Upper lobe of left lung (tissue), 4 donors: ENCODE measurements at regions not wholly inside any gene's neighbourhood (a gene's known extent, or its start where the extent isn't known, plus 50 kb on each side); places are given as distances from the start of the nearest gene placed in this dataset.

Experiments used
- EP300 ChIP-seq, 4 donors: sonication (generic); formaldehyde crosslinking; IDR thresholded peaks; one replicate each; pipeline ENCODE4 v1.5.1; 2017; ENCODE audit warnings: antibody characterized with exemption in 4 of 4, control low read depth in 2 of 4
- POLR2A ChIP-seq, 4 donors: fragments of 450-650 bp; IDR thresholded peaks; one replicate each; pipeline ENCODE4 v1.5.1; 2016 to 2017; ENCODE audit warnings: antibody characterized with exemption in 4 of 4, mild to moderate bottlenecking in 2 of 4
- POLR2AphosphoS5 ChIP-seq, 2 donors: sonication (generic); formaldehyde crosslinking; IDR thresholded peaks; one replicate each; pipeline ENCODE4 v1.5.1; 2017; ENCODE audit warnings: antibody characterized with exemption in 2 of 2
- TF ChIP-seq, protein P1 (sequence below), 6 experiments: fragments of 450-650 bp in 4 of 6; fragments of 200-600 bp in 2 of 6; sonication (generic) in 2 of 6; IDR thresholded peaks; one replicate each; pipeline ENCODE4 v1.5.1; 2016 to 2019; ENCODE audit warnings: antibody characterized with exemption in 6 of 6

DNA sequence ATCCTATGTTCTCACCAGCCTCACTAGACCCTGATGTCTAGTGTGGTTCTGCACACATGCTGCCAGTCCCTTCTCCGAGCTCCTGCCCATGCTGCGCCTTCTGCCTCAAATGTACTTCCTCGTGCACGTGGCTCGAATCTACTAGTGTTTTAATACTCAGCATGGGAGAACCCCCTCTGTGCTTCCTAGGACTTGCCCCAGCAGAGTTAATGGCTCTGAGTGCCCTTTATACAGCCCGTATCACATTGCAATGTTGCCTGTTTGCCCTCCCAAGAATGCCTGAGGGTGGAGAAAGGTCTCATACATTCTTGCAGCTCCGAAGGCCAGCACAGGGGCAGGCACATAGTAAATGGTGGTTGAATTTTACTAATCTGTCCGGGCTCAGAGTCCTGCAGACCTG is 190.8 kb upstream of the NLRP1 start:
- TF ChIP-seq EP300 (IDR thresholded peaks at IDR 0.05) (no peak), POLR2A (IDR thresholded peaks at IDR 0.05) (no peak), POLR2AphosphoS5 (IDR thresholded peaks at IDR 0.05) (no peak)
- TF ChIP-seq, protein P1, sequence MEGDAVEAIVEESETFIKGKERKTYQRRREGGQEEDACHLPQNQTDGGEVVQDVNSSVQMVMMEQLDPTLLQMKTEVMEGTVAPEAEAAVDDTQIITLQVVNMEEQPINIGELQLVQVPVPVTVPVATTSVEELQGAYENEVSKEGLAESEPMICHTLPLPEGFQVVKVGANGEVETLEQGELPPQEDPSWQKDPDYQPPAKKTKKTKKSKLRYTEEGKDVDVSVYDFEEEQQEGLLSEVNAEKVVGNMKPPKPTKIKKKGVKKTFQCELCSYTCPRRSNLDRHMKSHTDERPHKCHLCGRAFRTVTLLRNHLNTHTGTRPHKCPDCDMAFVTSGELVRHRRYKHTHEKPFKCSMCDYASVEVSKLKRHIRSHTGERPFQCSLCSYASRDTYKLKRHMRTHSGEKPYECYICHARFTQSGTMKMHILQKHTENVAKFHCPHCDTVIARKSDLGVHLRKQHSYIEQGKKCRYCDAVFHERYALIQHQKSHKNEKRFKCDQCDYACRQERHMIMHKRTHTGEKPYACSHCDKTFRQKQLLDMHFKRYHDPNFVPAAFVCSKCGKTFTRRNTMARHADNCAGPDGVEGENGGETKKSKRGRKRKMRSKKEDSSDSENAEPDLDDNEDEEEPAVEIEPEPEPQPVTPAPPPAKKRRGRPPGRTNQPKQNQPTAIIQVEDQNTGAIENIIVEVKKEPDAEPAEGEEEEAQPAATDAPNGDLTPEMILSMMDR (IDR thresholded peaks at IDR 0.05) = no peak
